Hepatocyte (in vitro differentiated cells): ENCODE measurements at regions not wholly inside any gene's neighbourhood (a gene's known extent, or its start where the extent isn't known, plus 50 kb on each side); places are given as distances from the start of the nearest gene placed in this dataset.

ENCODE experiments used
- DNase-seq: peaks from one replicate; pipeline ENCODE4 v3.0.0-alpha.2; 2016; ENCODE audit warnings: low spot score
- H2AFZ ChIP-seq: fragments of 200-600 bp; sonication (generic); 2 replicates; pipeline ENCODE4 v1.6.0; 2016; ENCODE audit warnings: antibody characterized with exemption, mild to moderate bottlenecking
- H3K27ac ChIP-seq: fragments of 200-600 bp; sonication (generic); 2 replicates; pipeline ENCODE4 v1.5.1; 2016; ENCODE audit warnings: mild to moderate bottlenecking
- H3K27me3 ChIP-seq: fragments of 200-600 bp; sonication (generic); 2 replicates; pipeline ENCODE4 v1.6.1; 2016
- H3K36me3 ChIP-seq: fragments of 200-600 bp; sonication (generic); replicated peaks from 2 replicates; pipeline ENCODE4 v1.5.1; 2016; ENCODE audit warnings: low read depth; ENCODE audit not compliant: insufficient read depth
- H3K4me1 ChIP-seq: fragments of 200-600 bp; sonication (generic); 2 replicates; pipeline ENCODE4 v1.5.1; 2016; ENCODE audit warnings: mild to moderate bottlenecking, moderate library complexity; ENCODE audit not compliant: insufficient read depth
- H3K4me2 ChIP-seq: fragments of 200-600 bp; sonication (generic); 2 replicates; pipeline ENCODE4 v1.6.0; 2016
- H3K4me3 ChIP-seq: fragments of 200-600 bp; sonication (generic); 2 replicates; pipeline ENCODE4 v1.5.1; 2016; ENCODE audit warnings: mild to moderate bottlenecking
- H3K79me2 ChIP-seq: fragments of 200-600 bp; sonication (generic); 2 replicates; pipeline ENCODE4 v1.6.0; 2017; ENCODE audit warnings: mild to moderate bottlenecking
- H3K9me2 ChIP-seq: fragments of 200-600 bp; sonication (generic); replicated peaks from 2 replicates; pipeline ENCODE4 v1.6.0; 2017; ENCODE audit warnings: mild to moderate bottlenecking; ENCODE audit not compliant: insufficient read depth
- H3K9me3 ChIP-seq: fragments of 200-600 bp; sonication (generic); 2 replicates; pipeline ENCODE4 v1.5.1; 2016; ENCODE audit warnings: low read depth, mild to moderate bottlenecking
- H4K20me1 ChIP-seq: fragments of 200-600 bp; sonication (generic); 2 replicates; pipeline ENCODE4 v1.6.0; 2016; ENCODE audit warnings: mild to moderate bottlenecking; ENCODE audit not compliant: insufficient read depth, poor library complexity, severe bottlenecking
- EZH2 ChIP-seq: fragments of 200-600 bp; sonication (generic); IDR thresholded peaks from 2 replicates; pipeline ENCODE4 v1.6.1; 2016; ENCODE audit warnings: antibody characterized with exemption, mild to moderate bottlenecking, borderline replicate concordance
- EZH2phosphoT487 ChIP-seq: fragments of 200-600 bp; sonication (generic); IDR thresholded peaks from one replicate; pipeline ENCODE4 v1.6.1; 2018; ENCODE audit warnings: antibody characterized with exemption, mild to moderate bottlenecking, low read depth, moderate library complexity; ENCODE audit not compliant: unreplicated experiment, severe bottlenecking
- WGBS: methylation state at CpG from one replicate; pipeline ENCODE4 v1.1.6; 2016; ENCODE audit warnings: low lambda C conversion rate; ENCODE audit errors: missing lambda C conversion rate; 5-methylcytosine and 5-hydroxymethylcytosine counted together
- TF ChIP-seq, protein P1 (sequence below): fragments of 200-600 bp; sonication (generic); IDR thresholded peaks from 2 replicates; pipeline ENCODE4 v1.5.1; 2016; ENCODE audit warnings: antibody characterized with exemption, mild to moderate bottlenecking; ENCODE audit not compliant: poor library complexity

DNA sequence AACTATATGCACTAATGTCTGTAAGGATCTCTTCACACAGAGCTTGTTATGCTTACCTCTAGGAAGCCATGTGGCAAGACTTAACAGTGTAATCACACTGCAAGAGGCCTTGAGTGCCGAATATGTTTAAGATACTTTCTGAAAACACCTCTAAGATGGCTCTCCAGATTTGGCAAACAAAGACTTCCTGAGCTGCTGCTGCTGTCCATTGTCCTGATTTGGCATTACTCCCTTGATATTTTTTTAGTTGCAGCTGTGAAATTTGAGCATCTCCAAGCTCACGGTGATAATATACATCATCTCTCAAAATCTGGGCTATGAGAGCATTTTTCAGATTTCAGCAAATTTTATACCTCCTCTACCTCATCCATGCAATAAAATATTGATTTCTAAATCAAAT, 384.5 kb upstream of the CDH6 start:
- Histone ChIP-seq H3K36me3 (no peaks in the 10 kb centered on the region), H3K9me2 (no peaks in the 10 kb centered on the region), H3K79me2 (no peaks in the 10 kb centered on the region), H3K4me2 (no peak overlapping the region), H3K9me3 (no peaks in the 10 kb centered on the region), H4K20me1 (no peaks in the 10 kb centered on the region), H3K4me1 (no peaks in the 10 kb centered on the region), H2AFZ (no peak overlapping the region), H3K27ac (no peak overlapping the region), H3K27me3 (no peaks in the 10 kb centered on the region), H3K4me3 (no peak overlapping the region)
- DNase-seq, result peak; percentile 16
- no peak for TF ChIP-seq EZH2
- TF ChIP-seq, protein P1, sequence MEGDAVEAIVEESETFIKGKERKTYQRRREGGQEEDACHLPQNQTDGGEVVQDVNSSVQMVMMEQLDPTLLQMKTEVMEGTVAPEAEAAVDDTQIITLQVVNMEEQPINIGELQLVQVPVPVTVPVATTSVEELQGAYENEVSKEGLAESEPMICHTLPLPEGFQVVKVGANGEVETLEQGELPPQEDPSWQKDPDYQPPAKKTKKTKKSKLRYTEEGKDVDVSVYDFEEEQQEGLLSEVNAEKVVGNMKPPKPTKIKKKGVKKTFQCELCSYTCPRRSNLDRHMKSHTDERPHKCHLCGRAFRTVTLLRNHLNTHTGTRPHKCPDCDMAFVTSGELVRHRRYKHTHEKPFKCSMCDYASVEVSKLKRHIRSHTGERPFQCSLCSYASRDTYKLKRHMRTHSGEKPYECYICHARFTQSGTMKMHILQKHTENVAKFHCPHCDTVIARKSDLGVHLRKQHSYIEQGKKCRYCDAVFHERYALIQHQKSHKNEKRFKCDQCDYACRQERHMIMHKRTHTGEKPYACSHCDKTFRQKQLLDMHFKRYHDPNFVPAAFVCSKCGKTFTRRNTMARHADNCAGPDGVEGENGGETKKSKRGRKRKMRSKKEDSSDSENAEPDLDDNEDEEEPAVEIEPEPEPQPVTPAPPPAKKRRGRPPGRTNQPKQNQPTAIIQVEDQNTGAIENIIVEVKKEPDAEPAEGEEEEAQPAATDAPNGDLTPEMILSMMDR, result no peak
- no peak for TF ChIP-seq EZH2phosphoT487
- whole genome bisulfite sequencing, result 39% methylated on average over 2 of the region's 2 CpGs

- no peak for TF ChIP-seq EZH2phosphoT487
- TF ChIP-seq, protein P1, result peak; percentile 31
- H2AFZ ChIP-seq, result no peak overlapping the region
- no peak overlapping the region for H3K4me3 ChIP-seq
- no peaks in the 10 kb centered on the region for H3K36me3 ChIP-seq
- no peaks in the 10 kb centered on the region for H3K9me3 ChIP-seq
- 74% methylated on average over 7 of the region's 7 CpGs for WGBS
- no peaks in the 10 kb centered on the region for H3K27me3 ChIP-seq
- no peak overlapping the region for H3K4me2 ChIP-seq
- no peaks in the 10 kb centered on the region for H3K4me1 ChIP-seq
- no peak overlapping the region for H3K27ac ChIP-seq
- no peaks in the 10 kb centered on the region for H3K9me2 ChIP-seq
- DNase-seq, result peak; percentile 10
- no peaks in the 10 kb centered on the region for H4K20me1 ChIP-seq
- H3K79me2 ChIP-seq, result no peaks in the 10 kb centered on the region
Observed at GRCh38 chr5:30804739-30805505, 388.6 kb upstream of the CDH6 start.

- TF ChIP-seq EZH2phosphoT487, result no peak
- TF ChIP-seq EZH2, result no peak
- TF ChIP-seq, protein P1, result no peak
- no peaks in the 10 kb centered on the region for H3K4me1 ChIP-seq
- no peak overlapping the region for H3K27ac ChIP-seq
- H3K9me2 ChIP-seq, result no peaks in the 10 kb centered on the region
- H3K9me3 ChIP-seq, result no peaks in the 10 kb centered on the region
- H3K79me2 ChIP-seq, result no peaks in the 10 kb centered on the region
- H2AFZ ChIP-seq, result no peak overlapping the region
- H3K27me3 ChIP-seq, result no peaks in the 10 kb centered on the region
- no peak overlapping the region for H3K4me2 ChIP-seq
- 93% methylated on average over 5 of the region's 5 CpGs for WGBS
- no peaks in the 10 kb centered on the region for H4K20me1 ChIP-seq
- no peak overlapping the region for H3K4me3 ChIP-seq
- DNase-seq, result no peak
- no peaks in the 10 kb centered on the region for H3K36me3 ChIP-seq
Observed at GRCh38 chr5:30802961-30803705, 390.4 kb upstream of the CDH6 start.
